Right atrium auricular region (tissue), 2 donors: ENCODE measurements at regions not wholly inside any gene's neighbourhood (a gene's known extent, or its start where the extent isn't known, plus 50 kb on each side); places are given as distances from the start of the nearest gene placed in this dataset.

ENCODE experiments used
- DNase-seq: peaks from one replicate; pipeline ENCODE4 v3.0.0-alpha.2; 2019; ENCODE audit warnings: low spot score
- H3K27ac ChIP-seq, 2 donors: fragments of 200-600 bp; sonication (generic); 1 replicate in 1 of 2; 2 replicates in 1 of 2; pipeline ENCODE4 v1.5.1; 2016 to 2019
- H3K27me3 ChIP-seq, 2 donors: fragments of 200-600 bp; sonication (generic); one replicate each; pipeline versions ENCODE4 v1.5.1 to v1.6.0; 2017 to 2019
- H3K36me3 ChIP-seq: fragments of 200-600 bp; sonication (generic); one replicate; pipeline ENCODE4 v1.5.1; 2016
- H3K4me1 ChIP-seq, 2 donors: fragments of 200-600 bp; sonication (generic); one replicate each; pipeline versions ENCODE4 v1.5.1 to v1.6.0; 2017 to 2019
- H3K4me3 ChIP-seq, 2 donors: fragments of 200-600 bp; sonication (generic); 1 replicate in 1 of 2; 2 replicates in 1 of 2; pipeline ENCODE4 v1.5.1; 2017 to 2019; ENCODE audit warnings: mild to moderate bottlenecking in 1 of 2, moderate library complexity in 1 of 2
- H3K9me3 ChIP-seq, 2 donors: fragments of 200-600 bp; sonication (generic); one replicate each; pipeline ENCODE4 v1.5.1; 2019
- TF ChIP-seq, protein P1 (sequence below), 2 donors: fragments of 200-600 bp; sonication (generic); IDR thresholded peaks; one replicate each; pipeline ENCODE4 v1.5.1; 2019; ENCODE audit warnings: antibody characterized with exemption in 2 of 2

DNA sequence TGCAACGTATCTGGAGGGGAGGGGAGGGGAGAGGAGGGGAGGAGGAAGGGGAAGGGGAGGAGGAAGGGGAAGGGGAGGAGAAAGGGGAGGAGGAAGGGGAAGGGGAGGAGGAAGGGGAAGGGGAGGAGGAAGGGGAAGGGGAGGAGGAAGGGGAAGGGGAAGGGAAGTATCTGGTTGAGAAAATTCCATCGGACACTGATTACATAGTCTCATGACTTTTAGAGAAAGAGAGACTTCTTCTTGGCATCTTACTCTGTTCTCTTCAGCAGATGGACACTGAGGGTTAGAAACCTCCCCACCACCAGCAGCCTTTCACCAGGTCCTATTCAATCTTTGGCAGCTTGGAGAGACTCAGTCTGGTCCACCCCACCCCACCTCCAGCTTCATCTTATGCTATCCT lies 296.3 kb downstream of the TNS1 start:
- Histone ChIP-seq H3K4me3 (no peak overlapping the region), H3K4me1 (peaks cover 0 to 8% of the 10 kb centered on the region in 2 donors), H3K27me3 (no peaks in the 10 kb centered on the region), H3K27ac (peak overlapping the region in 1 of 2 donors; percentile 33), H3K9me3 (no peaks in the 10 kb centered on the region), H3K36me3 (no peaks in the 10 kb centered on the region)
- TF ChIP-seq, protein P1, sequence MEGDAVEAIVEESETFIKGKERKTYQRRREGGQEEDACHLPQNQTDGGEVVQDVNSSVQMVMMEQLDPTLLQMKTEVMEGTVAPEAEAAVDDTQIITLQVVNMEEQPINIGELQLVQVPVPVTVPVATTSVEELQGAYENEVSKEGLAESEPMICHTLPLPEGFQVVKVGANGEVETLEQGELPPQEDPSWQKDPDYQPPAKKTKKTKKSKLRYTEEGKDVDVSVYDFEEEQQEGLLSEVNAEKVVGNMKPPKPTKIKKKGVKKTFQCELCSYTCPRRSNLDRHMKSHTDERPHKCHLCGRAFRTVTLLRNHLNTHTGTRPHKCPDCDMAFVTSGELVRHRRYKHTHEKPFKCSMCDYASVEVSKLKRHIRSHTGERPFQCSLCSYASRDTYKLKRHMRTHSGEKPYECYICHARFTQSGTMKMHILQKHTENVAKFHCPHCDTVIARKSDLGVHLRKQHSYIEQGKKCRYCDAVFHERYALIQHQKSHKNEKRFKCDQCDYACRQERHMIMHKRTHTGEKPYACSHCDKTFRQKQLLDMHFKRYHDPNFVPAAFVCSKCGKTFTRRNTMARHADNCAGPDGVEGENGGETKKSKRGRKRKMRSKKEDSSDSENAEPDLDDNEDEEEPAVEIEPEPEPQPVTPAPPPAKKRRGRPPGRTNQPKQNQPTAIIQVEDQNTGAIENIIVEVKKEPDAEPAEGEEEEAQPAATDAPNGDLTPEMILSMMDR (IDR thresholded peaks at IDR 0.05): no peak
- no peak for DNase-seq

DNA sequence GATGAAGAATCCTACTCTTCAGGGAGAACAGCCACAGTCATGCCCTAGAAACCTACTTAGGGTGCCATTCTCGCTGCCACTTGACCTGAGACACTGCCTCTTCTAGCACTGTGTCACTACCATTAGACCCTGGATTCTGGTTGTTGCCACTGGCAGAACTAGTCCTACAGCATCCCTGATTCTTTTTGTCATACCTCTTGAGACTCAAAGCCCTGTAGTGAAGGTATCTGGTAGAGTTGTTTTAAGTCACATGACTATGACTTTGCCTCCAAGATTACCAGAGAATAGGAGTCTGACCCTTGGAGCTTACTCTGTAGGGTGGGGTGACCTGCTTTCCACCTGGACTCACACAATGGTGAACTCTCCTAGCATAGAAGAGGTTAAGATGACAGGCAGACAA lies 296.7 kb downstream of the TNS1 start:
- TF ChIP-seq, protein P1 (IDR thresholded peaks at IDR 0.05): no peak
- no peak overlapping the region for H3K4me3 ChIP-seq
- DNase-seq: no peak
- no peaks in the 10 kb centered on the region for H3K36me3 ChIP-seq
- H3K27me3 ChIP-seq: no peaks in the 10 kb centered on the region
- H3K9me3 ChIP-seq: no peaks in the 10 kb centered on the region
- no peak overlapping the region for H3K27ac ChIP-seq
- H3K4me1 ChIP-seq: peaks cover 0 to 8% of the 10 kb centered on the region in 2 donors

DNA sequence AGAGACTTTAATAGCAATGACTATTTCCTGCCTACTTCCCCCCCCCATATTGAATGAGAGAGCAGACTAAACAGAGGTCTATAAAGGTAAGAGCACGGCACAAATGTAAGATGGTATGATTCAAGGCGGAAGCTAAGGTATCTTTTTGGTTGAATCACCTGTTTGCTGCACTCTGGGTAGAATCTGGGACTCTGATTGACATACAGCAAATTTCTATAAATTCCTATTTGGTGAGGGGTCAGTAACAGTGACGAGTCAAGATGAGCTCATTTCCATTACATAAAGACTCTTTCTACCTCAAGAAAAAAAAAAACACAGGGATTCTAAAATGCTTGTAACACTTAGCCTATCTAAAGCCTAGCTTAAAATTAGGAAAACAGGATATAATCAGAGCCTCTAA lies 297.3 kb downstream of the TNS1 start:
- Histone ChIP-seq H3K4me3 (no peak overlapping the region), H3K27ac (no peak overlapping the region), H3K4me1 (peaks cover 0 to 8% of the 10 kb centered on the region in 2 donors), H3K9me3 (no peaks in the 10 kb centered on the region), H3K36me3 (no peaks in the 10 kb centered on the region), H3K27me3 (no peaks in the 10 kb centered on the region)
- no peak for DNase-seq
- TF ChIP-seq, protein P1 (IDR thresholded peaks at IDR 0.05): no peak

DNA sequence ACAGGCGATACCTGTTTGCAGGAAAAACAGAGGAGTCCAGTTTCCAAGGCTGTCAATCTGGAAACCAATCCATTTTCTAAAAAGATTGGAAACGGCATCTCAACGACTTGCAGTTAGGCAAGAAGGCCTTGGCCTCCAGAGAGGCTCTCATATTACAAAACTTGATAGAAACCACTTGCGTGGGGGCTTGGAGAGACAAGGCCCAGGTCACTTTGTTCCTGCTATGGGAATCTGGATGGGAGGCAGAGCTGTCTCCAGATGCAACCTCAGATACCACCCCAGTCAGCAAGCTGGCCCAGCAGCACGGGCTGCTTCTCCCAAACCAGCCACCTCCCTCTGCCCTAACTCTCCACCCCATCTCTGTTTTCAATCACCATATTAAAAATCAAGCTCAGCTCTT lies 298.8 kb downstream of the TNS1 start:
- no peak overlapping the region for H3K4me3 ChIP-seq
- H3K27me3 ChIP-seq: no peaks in the 10 kb centered on the region
- no peaks in the 10 kb centered on the region for H3K9me3 ChIP-seq
- H3K4me1 ChIP-seq: peaks cover 0 to 8% of the 10 kb centered on the region in 2 donors
- TF ChIP-seq, protein P1 (IDR thresholded peaks at IDR 0.05): no peak
- no peak for DNase-seq
- H3K27ac ChIP-seq: no peak overlapping the region
- no peaks in the 10 kb centered on the region for H3K36me3 ChIP-seq

DNA sequence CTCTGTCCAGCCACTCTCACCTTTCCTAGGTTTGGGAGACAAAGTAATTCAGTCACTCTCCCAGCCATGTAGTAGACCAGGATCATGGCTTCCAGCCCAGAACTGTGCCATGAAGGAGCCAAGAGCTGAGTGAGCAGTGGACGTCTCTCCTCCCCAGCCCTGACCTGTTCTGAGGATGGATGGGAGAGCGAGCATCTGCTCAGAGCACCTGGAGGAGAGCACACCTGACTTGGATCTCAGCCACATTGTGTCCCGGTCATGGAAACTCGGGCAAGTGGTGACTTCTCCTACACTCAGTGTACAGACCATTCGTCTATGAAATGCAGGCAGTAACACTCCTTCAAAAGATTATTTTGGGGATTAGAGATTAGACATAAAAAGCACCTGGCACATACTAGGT lies 299.7 kb downstream of the TNS1 start:
- H3K36me3 ChIP-seq: no peaks in the 10 kb centered on the region
- no peaks in the 10 kb centered on the region for H3K9me3 ChIP-seq
- H3K4me3 ChIP-seq: no peak overlapping the region
- H3K27me3 ChIP-seq: no peaks in the 10 kb centered on the region
- no peak for DNase-seq
- H3K27ac ChIP-seq: no peak overlapping the region
- H3K4me1 ChIP-seq: peaks cover 0 to 8% of the 10 kb centered on the region in 2 donors
- TF ChIP-seq, protein P1 (IDR thresholded peaks at IDR 0.05): no peak

DNA sequence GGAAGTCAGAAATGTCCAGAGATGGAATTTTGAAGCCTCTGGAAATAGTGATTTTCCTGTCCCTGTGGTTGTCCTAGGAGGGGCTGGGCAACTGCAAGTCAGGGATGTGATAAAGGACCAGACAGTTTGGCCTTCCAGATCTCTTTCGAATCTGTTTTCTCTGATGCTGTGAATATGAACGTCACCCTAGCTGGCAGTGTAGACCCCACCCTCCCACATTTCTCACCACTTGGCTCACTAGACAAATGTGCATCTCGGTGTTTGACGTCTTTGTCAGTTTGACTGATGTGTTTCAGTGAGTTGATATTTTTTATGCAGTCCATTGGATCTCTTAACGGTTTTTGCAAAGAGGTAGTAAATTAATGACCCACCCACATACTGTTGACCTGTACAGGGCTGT lies 301.2 kb downstream of the TNS1 start:
- no peak for DNase-seq
- H3K27ac ChIP-seq: no peak overlapping the region
- no peaks in the 10 kb centered on the region for H3K36me3 ChIP-seq
- H3K4me1 ChIP-seq: peaks cover 0 to under 1% of the 10 kb centered on the region in 2 donors
- TF ChIP-seq, protein P1 (IDR thresholded peaks at IDR 0.05): no peak
- no peaks in the 10 kb centered on the region for H3K27me3 ChIP-seq
- no peaks in the 10 kb centered on the region for H3K9me3 ChIP-seq
- H3K4me3 ChIP-seq: no peak overlapping the region
